Pancreas (tissue), 10 donors: ENCODE measurements at regions not wholly inside any gene's neighbourhood (a gene's known extent, or its start where the extent isn't known, plus 50 kb on each side); places are given as distances from the start of the nearest gene placed in this dataset.
"Not testable (repeated sequence)": the region's sequence is repeated elsewhere in the genome, so short reads cannot be mapped to it uniquely, and the experiment has no call there.

Experiments
- ATAC-seq, 4 donors: fragments of 200-7000 bp; cut with Tn5 transposase; one replicate each; pipeline versions ENCODE4 v1.8.0 to v1.9.1; 2020; ENCODE audit warnings: mild to moderate bottlenecking in 4 of 4, moderate library complexity in 4 of 4
- DNase-seq, 6 donors: peaks; one replicate each; pipeline ENCODE4 v3.0.0-alpha.2; 2020
- FAIRE-seq: peaks from 2 replicates; lab custom pipeline; 2012; peaks lifted over from hg19 to GRCh38; lab: Jason Lieb, UNC
- H3K27ac ChIP-seq, 4 donors: fragments of 200-600 bp; sonication (generic); 1 replicate in 3 of 4; 2 replicates in 1 of 4; pipeline versions ENCODE4 v1.5.0 to v1.8.0; 2020
- H3K27me3 ChIP-seq, 4 donors: fragments of 200-600 bp; one replicate each; pipeline ENCODE4 v1.8.0; 2021
- H3K36me3 ChIP-seq, 3 donors: fragments of 200-600 bp; sonication (generic) in 1 of 3; one replicate each; pipeline versions ENCODE4 v1.5.0 to v1.8.0; 2020 to 2021
- H3K4me1 ChIP-seq, 3 donors: fragments of 200-600 bp; one replicate each; pipeline ENCODE4 v1.8.0; 2021
- H3K4me3 ChIP-seq, 4 donors: fragments of 200-600 bp; sonication (generic) in 2 of 4; one replicate each; pipeline versions ENCODE4 v1.5.0 to v1.8.0; 2020 to 2021
- H3K9me3 ChIP-seq, 4 donors: fragments of 200-600 bp; one replicate each; pipeline ENCODE4 v1.8.0; 2021
- CTCF ChIP-seq, 4 donors: fragments of 200-600 bp; sonication (generic) in 3 of 4; IDR thresholded peaks; one replicate each; pipeline versions ENCODE4 v1.5.0 to v1.8.0; 2021; ENCODE audit warnings: antibody characterized with exemption in 4 of 4
- WGBS, 2 donors: extraction: QIAGEN DNeasy Blood & Tissue Kit; methylation state at CpG; one replicate each; pipeline ENCODE4 v1.1.7; 2013; 5-methylcytosine and 5-hydroxymethylcytosine counted together
- intact Hi-C, 3 donors: fragments of 100-400 bp; cut with DNase I; formaldehyde crosslinking; loops; one replicate each; pipeline versions ENCODE4 v1.11.1 to v1.14.2; 2022
- donor health status: healthy with polysubstance abuse.
- donor health status: DM: no; HTN: no; CAD: no; lungs with moderate emphysema.
- donor health status: DM: no; HTN: no; CAD: no.
- donor health status: control.
- donor health status: control.
- donor health status: Bipolar disorder and iron deficiency.
- donor health status: DM: yes; HTN: yes; CAD: no.
- donor health status: DM: no; HTN: no; CAD: no.
- donor health status: DM: no; HTN: no; CAD: no.
- donor health status: DM: yes; HTN: yes; CAD: no.

- H3K4me3 ChIP-seq: no peak overlapping the region
- FAIRE-seq (no peak), ATAC-seq (peak in 2 of 4 donors; percentile 55 to 64), DNase-seq (no peak)
- no peak for TF ChIP-seq CTCF (IDR thresholded peaks at IDR 0.05)
- no peaks in the 10 kb centered on the region for H3K27me3 ChIP-seq
- 43 to 57% methylated on average over 1 of the region's 1 CpG for WGBS, 2 donors
- no peak overlapping the region for H3K27ac ChIP-seq
- intact Hi-C loops: no loop called here
- no peaks in the 10 kb centered on the region for H3K36me3 ChIP-seq
- no peaks in the 10 kb centered on the region for H3K9me3 ChIP-seq
- peaks cover 0 to 6% (median 0%) of the 10 kb centered on the region in 3 donors for H3K4me1 ChIP-seq
Measured at GRCh38 chrX:73964579-73964978, 112.1 kb upstream of the XIST start.

- Histone ChIP-seq H3K4me3 (no peak overlapping the region), H3K9me3 (no peaks in the 10 kb centered on the region), H3K4me1 (peaks cover 0 to 6% (median 0%) of the 10 kb centered on the region in 3 donors), H3K27me3 (no peaks in the 10 kb centered on the region), H3K27ac (no peak overlapping the region), H3K36me3 (no peaks in the 10 kb centered on the region)
- DNase-seq (no peak), FAIRE-seq (no peak), ATAC-seq (no peak)
- TF ChIP-seq CTCF (IDR thresholded peaks at IDR 0.05): no peak
- intact Hi-C loops: no loop called here
- WGBS, 2 donors: 70 to 87% methylated on average over 9 of the region's 9 CpGs
Measured at GRCh38 chrX:73963682-73964081, 111.2 kb upstream of the XIST start.

DNA sequence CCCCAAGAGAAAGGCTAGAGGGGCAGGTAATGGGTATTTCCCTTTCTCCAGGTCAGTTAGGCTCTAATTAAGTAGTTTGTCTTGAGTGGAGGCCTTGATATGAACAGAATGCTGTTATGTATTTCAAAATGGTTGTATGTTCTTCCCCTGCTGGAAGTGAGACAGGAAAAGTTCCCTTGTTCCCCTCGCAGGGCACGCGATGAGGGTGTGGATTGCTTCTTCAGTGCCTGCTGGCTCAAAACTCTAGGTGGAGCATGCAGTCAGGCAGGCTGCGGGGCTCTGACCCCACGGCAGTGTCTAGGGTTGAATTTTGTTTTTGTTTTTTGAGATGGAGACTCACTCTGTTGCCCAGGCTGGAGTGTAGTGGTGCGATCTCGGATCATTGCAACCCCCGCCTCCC is 110.4 kb upstream of the XIST start:
- H3K27ac ChIP-seq: no peak overlapping the region
- intact Hi-C loops: no loop called here
- ATAC-seq (no peak), FAIRE-seq (no peak), DNase-seq (no peak)
- no peaks in the 10 kb centered on the region for H3K9me3 ChIP-seq
- H3K4me1 ChIP-seq: peaks cover 0 to 6% (median 0%) of the 10 kb centered on the region in 3 donors
- 97 to 98% methylated on average over 8 of the region's 8 CpGs for WGBS, 2 donors
- H3K4me3 ChIP-seq: no peak overlapping the region
- TF ChIP-seq CTCF (IDR thresholded peaks at IDR 0.05): no peak
- H3K36me3 ChIP-seq: no peaks in the 10 kb centered on the region
- no peaks in the 10 kb centered on the region for H3K27me3 ChIP-seq

- H3K9me3 ChIP-seq: not testable (repeated sequence)
Measured at GRCh38 chrX:73961867-73962266, 109.4 kb upstream of the XIST start.

GRCh38 chrX:73944563-73944908 is 92.0 kb upstream of the XIST start:
- H3K4me3 ChIP-seq: peak overlapping the region; percentile 57 to 85 (median 72)
- no peak for TF ChIP-seq CTCF (IDR thresholded peaks at IDR 0.05)
- H3K27ac ChIP-seq: peak overlapping the region; percentile 63 to 81 (median 80)
- ATAC-seq: peak; percentile 27 to 38 (median 32)
- 0% methylated on average over 8 of the region's 8 CpGs for WGBS, 2 donors
- H3K36me3 ChIP-seq: no peaks in the 10 kb centered on the region
- peaks cover 4 to 15% (median 6%) of the 10 kb centered on the region in 3 donors for H3K4me1 ChIP-seq
- intact Hi-C loops: no loop called here
- FAIRE-seq: peak; percentile 65
- H3K27me3 ChIP-seq: no peaks in the 10 kb centered on the region
- no peak for DNase-seq
- H3K9me3 ChIP-seq: no peaks in the 10 kb centered on the region

More at GRCh38 chrX:73961867-73962266, 109.4 kb upstream of the XIST start:
- H3K4me3 ChIP-seq, H3K4me1 ChIP-seq, DNase-seq, ATAC-seq, H3K27ac ChIP-seq, H3K27me3 ChIP-seq, H3K36me3 ChIP-seq, FAIRE-seq, intact Hi-C loops: not testable (repeated sequence)
- 95 to 96% methylated on average over 6 of the region's 6 CpGs for WGBS, 2 donors
